ENCODE measurements at regions not wholly inside any gene's neighbourhood (a gene's known extent, or its start where the extent isn't known, plus 50 kb on each side); places are given as distances from the start of the nearest gene placed in this dataset.

DNA sequence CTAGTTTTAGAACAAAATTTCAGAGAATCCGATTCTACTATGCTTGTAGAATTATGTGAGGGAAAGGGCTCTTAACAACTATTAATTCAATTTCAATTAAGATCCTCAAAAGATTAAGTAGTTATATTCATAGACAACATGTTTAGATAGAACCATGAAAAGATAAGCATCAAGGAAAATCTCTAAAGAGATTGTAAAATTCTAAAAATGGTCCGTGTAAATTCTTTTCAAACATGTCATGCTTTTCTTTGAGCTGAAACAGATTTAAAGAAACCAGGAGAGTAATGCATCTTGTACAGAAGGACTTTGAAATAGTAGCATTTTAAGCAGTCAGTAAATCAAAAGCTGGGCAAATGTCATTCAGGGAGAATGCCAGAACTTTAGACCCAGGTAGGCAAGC, 1080.6 kb upstream of the B3GALT2 start:
- DNase-seq (ENCODE audit: extremely low read depth, low read depth) = no peak

DNA sequence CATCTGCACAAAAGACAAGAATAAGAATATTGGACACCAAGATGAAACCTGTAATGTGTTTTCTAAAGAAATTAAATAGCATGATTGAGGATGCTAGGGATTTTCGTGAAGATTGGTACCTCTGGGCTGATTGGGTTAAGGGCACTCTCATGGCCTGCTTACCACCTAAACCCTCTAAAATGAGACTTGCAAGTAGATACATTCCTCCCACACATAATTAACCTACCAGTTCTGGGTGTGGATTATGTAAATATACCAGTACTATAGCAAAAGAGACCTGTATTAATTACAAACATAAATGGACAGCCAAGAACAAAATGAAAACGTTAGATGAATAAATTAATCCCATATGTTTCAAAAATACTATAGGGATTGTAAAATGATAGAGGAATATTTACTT, 1069.6 kb upstream of the B3GALT2 start:
- DNase-seq (ENCODE audit: extremely low read depth, low read depth) = no peak

DNA sequence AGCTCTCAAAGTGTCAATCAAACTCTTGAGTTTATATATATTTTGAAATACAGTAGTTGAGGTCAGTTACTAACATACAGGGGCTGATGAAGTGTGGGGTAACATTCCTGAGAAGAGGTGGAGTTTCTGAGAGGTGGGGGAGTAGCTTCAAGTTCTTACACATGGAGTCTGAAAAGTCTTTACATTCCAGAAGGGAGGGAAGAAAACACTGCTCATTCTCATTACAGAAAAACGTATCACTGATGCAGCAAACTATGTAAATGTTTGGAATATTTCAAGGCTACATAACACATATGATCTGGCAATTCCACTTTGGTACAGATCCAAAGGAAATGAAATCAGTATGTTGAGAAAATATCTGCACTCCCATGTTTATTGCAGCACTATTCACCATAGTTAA, 1065.8 kb upstream of the B3GALT2 start:
- DNase-seq (ENCODE audit: extremely low read depth, low read depth) = no peak

DNA sequence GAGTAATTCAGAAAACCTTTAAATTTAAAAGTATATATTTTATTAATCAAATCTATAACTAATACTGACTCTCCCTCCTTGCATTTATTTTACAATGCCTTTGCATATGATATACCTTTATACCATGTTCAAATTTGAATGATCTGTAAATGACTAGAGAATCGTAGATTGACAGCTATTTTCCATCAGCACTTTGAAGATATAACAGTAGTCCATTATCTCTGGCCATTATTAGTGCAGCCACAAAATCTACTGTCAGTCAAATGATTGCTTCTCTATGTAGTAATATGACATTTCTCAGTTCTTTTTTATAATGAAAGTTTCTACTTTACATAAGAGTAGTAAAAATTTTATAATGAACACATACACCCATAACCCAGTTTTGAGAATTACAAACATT, 1054.8 kb upstream of the B3GALT2 start:
- DNase-seq (ENCODE audit: extremely low read depth, low read depth) = no peak

DNA sequence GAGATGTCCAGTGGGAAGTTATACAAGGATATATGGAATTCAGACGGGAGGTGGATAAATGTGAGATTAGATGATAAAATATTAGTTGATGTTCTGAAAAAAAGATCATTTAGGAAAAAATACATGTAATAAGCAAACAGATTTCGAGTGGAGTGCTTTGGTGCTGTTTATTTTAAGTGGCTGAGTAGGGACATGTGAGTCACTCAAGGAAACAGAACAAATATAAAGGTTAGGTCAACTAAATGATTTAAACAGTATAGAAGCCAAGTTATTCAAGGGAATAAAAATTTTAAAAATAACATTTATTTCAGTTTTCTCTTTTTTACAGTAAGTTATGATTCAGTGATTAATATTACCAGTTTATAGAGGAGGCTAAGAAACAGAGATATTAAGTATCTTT, 1046.7 kb upstream of the B3GALT2 start:
- no peak for DNase-seq (ENCODE audit: extremely low read depth, low read depth)

DNA sequence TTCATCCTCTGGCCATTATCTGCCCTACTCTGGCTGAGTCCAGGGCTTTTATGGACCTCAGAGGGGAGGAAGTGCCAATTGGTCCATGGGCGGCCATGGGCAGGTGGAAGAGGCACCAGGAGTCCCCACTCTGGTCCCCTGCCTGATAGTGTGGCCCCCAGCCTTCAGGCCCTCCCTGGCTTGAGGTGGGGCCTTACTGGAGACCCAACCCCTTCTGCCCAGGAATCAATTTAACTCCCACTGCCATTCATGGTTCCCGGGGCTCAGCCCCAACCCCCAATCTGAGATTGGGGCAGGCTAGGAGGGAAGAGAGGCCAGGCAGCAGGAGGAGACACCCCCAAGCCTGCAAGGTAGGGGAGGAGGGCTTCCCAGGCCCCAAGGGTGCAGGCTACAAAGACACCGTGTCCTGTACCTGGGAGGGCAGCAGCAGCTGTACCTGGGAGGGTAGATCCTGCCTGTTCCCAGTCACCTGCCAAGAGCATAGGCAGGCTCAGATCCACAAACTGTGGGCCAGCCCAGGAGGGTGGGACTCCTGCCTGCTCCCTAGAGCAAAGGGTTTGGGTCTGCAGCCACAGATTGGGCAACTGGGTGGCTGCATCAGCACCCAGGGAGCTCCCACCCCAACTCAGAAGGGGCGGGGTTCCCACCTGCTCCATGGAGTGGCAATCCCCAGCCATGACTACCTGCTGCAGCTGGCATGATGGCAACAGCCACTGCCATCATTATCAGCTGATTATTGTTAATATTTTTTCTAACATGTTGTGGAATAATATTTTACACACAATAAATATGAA, 1044.1 kb upstream of the B3GALT2 start:
- no peak for DNase-seq (ENCODE audit: extremely low read depth, low read depth)

DNA sequence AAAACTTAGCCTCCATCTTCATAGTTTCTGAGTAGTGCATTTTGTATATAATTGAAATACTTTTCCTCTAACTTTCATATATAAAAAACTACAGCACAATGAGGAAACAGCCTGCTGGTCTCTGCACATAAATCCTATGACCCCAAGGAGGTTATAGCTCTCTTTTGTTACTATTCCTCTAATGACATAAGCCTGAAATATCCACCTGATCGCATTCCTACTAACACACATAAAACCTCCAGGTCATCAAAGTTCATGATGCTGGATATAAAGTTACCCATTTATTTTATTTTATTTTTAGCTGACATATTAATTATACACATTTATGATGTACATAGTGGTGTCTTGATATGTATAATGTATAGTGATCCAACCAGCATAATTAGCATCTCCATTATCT, 1042.0 kb upstream of the B3GALT2 start:
- DNase-seq (ENCODE audit: extremely low read depth, low read depth) = no peak

DNA sequence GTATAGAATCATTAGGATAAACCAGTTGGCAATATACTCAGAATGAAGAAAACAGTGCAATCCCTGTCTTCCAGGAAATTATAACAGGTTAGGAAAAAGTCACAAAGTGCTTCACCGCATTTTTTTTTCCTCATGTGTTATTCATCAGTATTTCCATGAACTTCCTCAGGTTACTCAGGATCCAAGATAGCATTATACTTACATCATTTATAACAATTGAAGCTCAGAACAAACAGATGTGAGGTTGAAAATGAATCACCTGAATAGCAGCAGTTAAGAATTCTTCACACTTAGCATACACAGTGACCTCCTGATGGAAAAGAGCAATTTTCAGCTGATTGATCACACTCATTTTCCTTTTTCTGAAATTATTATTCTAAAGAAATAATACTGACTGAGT, 1040.7 kb upstream of the B3GALT2 start:
- no peak for DNase-seq (ENCODE audit: extremely low read depth, low read depth)

DNA sequence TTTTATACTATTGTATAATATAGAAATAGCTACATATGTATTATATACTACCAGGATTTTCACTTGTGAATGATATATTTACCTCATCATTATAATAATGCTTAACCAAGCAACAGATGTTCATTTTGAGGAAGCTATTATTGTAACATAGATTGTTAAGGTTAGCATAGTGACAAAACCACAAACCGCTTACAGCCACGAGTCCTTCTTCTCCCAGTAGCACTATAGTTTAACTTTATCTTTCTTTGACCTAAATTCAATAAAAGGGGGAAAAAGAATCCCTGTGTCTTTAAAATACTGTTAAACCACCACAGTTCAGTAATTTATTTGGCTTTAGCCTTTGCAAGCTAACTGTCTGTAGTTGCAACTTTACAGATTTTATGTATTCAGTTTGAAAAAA, 1039.4 kb upstream of the B3GALT2 start:
- no peak for DNase-seq (ENCODE audit: extremely low read depth, low read depth)

DNA sequence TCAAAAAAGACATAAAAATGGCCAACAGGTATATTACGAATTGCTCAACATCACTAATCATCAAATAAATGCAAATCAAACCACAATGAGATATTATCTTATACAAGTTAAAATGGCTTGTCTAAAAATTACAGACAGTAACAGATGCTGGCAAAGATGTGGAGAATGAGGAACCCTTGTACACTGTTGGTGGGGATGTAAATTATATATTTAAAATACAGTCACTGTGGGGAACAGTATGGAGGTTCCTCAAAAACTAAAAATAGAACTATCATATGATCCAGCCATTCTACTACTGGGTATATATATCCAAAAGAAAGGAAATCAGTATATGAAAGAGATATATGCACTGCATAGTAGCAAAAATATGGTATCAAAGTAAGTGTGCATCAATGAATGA, 1037.2 kb upstream of the B3GALT2 start:
- DNase-seq (ENCODE audit: extremely low read depth, low read depth) = no peak

DNA sequence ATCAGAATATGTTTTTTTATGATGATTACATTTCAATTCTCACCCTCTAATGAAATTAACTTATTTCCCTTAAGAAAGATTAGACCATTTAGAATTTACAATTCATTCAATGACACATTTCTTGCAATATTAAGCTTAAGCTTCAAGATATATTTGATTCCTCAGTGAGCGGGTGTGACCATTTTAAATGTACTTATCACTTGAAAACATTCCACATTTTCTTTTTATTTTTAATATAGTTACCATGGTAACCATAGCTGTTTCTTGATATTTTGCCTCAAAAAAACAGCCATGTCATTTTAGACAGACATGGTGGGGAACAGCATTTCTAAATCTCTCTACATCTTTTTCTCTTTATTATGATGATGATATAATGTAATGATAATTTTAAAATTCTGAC, 1029.0 kb upstream of the B3GALT2 start:
- DNase-seq (ENCODE audit: extremely low read depth, low read depth) = no peak

DNA sequence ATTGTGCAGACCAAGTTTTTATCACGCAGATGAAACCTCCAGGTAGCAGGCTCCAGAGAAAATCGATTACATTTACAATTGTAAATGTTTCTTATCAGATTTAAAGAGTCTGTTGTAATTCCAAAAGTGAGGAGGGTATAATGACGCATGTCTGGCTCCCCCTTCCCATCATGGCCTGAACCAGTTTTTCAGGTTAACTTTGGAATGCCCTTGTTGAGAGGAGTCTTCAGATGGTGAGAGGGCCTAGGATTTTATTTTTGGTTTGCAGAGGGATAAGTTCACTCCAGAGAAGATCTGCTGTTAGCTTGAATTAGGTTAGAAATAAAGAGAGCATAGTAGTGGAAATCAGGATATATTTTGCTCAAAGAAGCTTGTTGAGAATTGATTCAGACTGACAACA, 1028.3 kb upstream of the B3GALT2 start:
- no peak for DNase-seq (ENCODE audit: extremely low read depth, low read depth)

DNA sequence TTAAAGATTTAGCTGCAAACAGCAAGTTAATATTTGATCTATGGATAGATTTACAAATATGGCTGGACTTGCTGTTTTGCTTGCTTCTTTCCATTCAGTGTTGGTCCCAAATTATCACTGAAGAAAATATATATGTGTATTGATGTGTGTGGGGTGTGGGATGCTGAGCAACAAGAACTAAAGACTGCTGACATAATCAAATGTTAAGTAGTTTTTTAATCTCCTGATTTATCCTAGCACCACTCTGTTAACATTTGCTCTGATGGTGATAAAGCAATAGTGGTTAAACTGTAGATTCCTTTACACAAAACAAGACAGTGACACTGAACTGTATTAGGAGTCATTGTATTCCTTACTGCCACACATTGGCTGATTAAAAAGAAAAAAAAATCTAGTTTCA, 1023.5 kb upstream of the B3GALT2 start:
- no peak for DNase-seq (ENCODE audit: extremely low read depth, low read depth)

DNA sequence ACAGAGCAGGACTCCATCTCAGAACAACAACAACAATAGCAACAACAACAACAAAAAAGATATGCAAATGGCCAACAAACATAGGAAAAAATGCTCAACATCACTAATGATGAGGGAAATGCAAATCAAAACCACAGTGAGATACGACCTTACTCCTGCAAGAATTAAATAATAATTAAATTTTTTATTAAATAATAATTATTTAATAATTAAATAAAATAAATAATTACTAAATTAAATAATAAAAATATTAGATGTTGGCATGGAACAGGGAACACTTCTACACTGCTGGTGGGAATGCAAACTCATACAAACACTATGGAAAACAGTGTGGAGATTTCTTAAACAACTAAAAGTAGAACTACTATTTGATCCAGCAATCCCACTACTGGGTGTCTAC, 1022.3 kb upstream of the B3GALT2 start:
- no peak for DNase-seq (ENCODE audit: extremely low read depth, low read depth)

DNA sequence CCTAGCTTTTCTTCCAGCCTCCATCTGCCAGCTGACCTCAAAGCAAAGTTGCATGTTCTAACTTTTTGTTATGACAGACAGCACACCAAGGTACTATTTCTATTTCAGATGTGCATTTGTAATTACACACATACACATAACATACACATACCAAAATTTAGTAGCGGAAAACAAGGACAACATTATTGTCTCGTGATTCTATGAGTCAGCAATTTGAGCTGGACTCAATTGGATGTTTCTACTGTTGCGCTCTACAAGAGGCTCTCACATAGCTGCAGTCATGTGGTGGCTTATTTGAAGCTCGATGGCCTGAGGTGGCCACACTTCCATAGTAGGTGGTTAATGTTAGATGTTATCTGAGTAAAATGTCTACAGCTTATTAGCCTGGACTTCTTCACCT, 1010.1 kb upstream of the B3GALT2 start:
- no peak for DNase-seq (ENCODE audit: extremely low read depth, low read depth)

DNA sequence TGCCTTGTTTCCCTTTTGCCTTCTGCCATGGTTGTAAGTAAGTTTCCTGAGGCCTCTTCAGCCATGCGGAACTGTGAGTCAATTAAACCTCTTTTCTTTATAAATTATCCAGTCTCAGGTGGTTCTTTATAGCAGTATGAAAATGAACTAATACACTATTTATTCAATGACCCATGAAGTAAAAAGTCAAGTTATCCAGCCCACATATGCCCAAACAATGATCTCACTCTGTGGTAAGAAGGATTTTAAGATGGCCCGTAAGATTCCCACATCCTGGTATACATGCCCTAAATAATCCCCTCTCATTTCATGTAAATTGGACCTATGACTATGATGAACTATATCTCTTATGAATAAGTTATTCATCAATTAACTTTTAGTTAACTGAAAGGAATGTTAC, 1008.3 kb upstream of the B3GALT2 start:
- DNase-seq (ENCODE audit: extremely low read depth, low read depth) = no peak

DNA sequence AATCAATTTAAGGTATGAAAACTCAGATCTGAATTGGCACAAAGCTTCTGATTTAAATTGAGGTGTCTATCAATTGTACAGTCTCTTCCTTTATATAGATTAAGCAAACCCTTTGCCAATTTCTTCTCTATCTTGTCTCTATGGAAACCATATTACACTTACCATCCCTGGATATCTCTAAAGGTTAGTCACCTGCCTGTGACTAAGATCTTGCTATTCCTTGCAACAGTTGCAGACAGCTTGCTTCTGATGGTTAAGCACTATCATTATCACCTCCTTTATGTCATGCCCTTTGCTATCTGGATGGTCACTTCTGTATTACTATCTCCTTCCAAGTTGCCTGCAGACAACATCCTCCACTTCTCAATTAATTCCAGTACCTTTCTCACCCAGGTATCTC, 998.6 kb upstream of the B3GALT2 start:
- no peak for DNase-seq (ENCODE audit: extremely low read depth, low read depth)

DNA sequence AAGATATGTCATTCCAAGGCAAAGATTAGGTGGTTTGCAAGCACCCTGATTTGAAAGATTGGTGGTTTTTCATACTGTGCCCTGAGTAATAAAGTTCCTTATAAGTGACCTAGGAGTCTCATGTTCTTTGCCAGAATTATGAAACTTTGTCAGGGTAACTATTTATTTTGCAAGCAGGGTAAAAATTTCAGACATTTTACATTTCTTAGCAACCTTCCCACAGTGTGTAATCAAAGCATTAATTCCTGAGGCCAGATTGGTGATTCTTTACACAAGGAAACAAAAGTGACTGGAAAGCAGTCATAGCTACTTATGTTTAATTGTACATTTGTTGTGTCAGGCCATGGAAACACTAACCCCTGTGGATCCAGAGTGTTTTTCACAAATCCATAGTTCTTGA, 998.0 kb upstream of the B3GALT2 start:
- peak; percentile 41 for DNase-seq (ENCODE audit: extremely low read depth, low read depth)

DNA sequence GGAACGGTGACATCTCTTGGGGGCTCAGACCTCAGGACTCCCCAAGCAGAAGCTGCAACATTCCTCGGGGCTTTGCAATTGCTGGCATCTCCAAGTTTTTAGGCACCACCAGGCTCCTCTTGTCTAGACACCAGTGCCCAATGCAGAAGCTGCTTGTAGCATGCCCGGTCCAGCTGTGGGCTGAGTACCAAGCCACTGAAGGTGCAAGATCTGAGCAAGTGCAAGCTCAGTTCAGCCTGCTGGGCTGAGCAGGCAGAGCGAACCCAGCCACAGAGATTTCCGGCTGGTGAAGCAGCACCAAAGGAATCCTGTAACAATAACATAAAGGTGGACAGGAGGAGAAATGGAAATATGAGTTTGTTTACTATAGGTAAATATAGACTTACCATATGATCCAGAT, 995.4 kb upstream of the B3GALT2 start:
- no peak for DNase-seq (ENCODE audit: extremely low read depth, low read depth)

DNA sequence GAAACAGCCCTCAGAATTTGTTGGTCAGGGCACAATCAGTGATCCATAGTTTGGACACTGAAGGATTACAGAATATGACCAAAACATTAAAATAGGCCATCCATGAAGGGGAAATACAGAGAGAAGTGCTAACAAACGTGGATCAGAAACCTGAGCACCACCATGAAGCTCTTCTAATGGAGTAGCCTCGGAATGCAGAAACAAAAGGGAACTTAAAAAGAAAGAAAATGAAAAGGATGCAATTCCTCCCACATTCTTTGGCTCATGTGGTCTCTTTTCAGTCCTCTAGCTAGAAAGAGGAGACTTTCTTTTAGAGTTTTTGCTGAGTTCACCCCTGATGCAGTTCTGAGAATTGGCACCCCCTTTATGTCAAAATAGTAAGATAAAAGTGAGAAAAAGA, 989.8 kb upstream of the B3GALT2 start:
- no peak for DNase-seq (ENCODE audit: extremely low read depth, low read depth)

DNA sequence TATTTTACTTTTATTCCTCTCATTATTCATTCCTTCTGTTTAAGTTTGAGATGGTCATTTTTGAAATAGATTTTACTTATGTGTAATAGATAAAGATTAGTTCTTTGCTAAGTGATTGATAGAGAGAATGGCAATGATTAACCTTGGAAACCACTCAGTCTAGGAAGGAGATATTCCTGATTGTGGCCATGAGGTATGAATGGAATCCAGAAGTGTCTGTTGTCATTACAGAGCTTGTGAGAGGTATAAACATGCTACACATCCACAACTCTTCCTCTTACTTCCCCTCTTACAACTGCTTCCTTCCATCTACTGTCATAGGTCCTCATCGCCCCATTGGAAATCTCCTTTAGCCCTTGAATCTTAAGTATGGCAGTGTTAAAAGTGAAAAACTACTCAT, 988.8 kb upstream of the B3GALT2 start:
- no peak for DNase-seq (ENCODE audit: extremely low read depth, low read depth)

DNA sequence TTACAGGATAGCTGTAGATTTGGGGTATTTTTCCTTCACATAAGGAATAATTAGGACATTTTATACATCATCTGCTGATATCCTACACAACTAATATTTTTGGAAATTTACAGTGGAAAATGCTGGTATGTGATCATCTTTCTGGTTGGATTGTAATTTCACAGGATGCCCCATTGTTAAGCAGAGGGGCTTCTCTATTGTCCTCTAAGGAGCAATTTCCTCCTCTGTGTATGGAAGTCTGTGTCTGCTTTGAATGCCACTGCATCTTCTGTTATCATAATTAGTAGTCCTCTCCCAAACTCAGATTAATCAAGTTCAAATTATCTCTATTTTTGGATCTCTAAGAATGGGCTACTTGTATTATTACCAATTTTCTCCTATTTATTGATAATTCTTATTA, 988.1 kb upstream of the B3GALT2 start:
- no peak for DNase-seq (ENCODE audit: extremely low read depth, low read depth)

DNA sequence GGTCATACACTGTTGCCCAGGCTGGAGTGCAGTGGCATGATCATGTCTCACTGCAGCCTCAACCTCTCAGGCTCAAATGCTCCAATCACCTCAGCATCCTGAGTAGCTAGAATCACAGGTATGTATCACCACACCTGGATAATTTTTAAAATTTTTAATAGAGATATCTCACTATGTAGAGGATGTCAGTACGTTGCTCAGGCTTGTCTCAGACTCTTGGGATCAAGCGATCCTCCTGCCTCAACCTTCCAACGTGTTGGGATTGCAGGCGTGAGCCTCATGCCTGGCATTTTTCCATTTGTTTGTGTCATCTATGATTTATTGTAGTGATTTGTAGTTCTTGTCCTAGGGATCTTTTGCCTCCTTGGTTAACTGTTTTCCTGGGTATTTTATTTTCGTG, 985.2 kb upstream of the B3GALT2 start:
- DNase-seq (ENCODE audit: extremely low read depth, low read depth) = no peak
